ENCODE measurements at regions not wholly inside any gene's neighbourhood (a gene's known extent, or its start where the extent isn't known, plus 50 kb on each side); places are given as distances from the start of the nearest gene placed in this dataset.

DNA sequence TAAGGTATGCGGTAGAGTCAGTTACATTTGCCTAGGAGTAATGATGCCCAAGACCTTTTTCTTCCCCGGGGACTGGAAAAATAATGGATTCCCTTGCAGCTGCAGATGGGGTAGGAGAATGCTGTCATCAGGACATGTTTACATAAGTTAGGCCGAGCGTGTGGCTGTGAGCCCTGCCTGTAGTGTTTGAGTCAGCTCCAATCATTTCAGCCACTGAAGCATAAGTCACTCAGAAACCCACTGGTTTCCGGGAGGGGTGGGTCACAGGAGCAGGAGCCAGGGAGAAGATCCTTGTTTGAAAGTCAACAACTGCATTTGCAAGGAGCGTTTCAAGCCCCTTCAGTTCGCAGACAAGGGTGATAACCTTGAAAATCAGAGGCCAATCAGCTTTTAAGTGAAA is 562.3 kb downstream of the MCTP2 start:
- no peaks in the 10 kb centered on the region for H3K4me1 ChIP-seq (replicated peaks)
- WGBS: 76% methylated on average over 7 of the region's 7 CpGs
- no peak overlapping the region for H3K4me3 ChIP-seq
- TF ChIP-seq POLR2A (IDR thresholded peaks at IDR 0.05): no peak
- no peak for TF ChIP-seq POLR2AphosphoS5 (IDR thresholded peaks at IDR 0.05)
- TF ChIP-seq CTCF (IDR thresholded peaks at IDR 0.05): no peak
- no peaks in the 10 kb centered on the region for H3K27me3 ChIP-seq (replicated peaks; ENCODE audit: insufficient read depth)
- H3K9me3 ChIP-seq: no peaks in the 10 kb centered on the region
- DNase-seq (ENCODE audit: low spot score): no peak
- no peaks in the 10 kb centered on the region for H3K36me3 ChIP-seq
- no peak overlapping the region for H3K27ac ChIP-seq
- intact Hi-C loops (cut with DNase I): no loop called here

DNA sequence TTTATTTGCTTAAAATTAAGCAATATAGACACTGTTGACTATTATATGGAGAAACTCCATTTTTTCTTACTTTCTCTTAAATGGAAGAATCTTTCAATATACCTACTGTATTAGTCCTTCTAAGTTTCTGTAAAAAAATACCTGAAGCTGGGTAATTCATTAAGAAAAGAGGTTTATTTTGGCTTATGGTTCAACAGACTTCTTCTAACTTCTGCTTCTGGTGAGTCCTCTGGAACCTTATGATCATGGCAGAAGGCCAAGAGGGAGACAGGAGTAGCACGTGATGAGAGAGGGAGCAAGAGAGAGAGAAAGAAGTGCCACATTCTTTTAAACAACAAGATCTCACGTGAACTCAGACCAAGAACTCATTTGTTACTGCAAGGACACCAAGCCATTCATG is 573.3 kb downstream of the MCTP2 start:
- DNase-seq (ENCODE audit: low spot score): no peak
- Histone ChIP-seq H3K4me1 (replicated peaks) (no peaks in the 10 kb centered on the region), H3K9me3 (no peaks in the 10 kb centered on the region)

GRCh38 chr15:94815110-94815731 is 583.9 kb downstream of the MCTP2 start:
- Histone ChIP-seq H3K27ac (no peak overlapping the region), H3K36me3 (no peaks in the 10 kb centered on the region), H3K27me3 (replicated peaks; ENCODE audit: insufficient read depth) (no peaks in the 10 kb centered on the region), H3K4me3 (no peak overlapping the region), H3K9me3 (no peaks in the 10 kb centered on the region), H3K4me1 (replicated peaks) (no peaks in the 10 kb centered on the region)
- no peak for DNase-seq (ENCODE audit: low spot score)
- intact Hi-C loops (cut with DNase I): no loop called here
- TF ChIP-seq POLR2AphosphoS5 (IDR thresholded peaks at IDR 0.05): no peak
- no peak for TF ChIP-seq CTCF (IDR thresholded peaks at IDR 0.05)
- TF ChIP-seq POLR2A (IDR thresholded peaks at IDR 0.05): no peak
- WGBS: 69% methylated on average over 4 of the region's 4 CpGs

More for the DNA sequence above, 573.3 kb downstream of the MCTP2 start:
- TF ChIP-seq POLR2A (IDR thresholded peaks at IDR 0.05) (no peak), POLR2AphosphoS5 (IDR thresholded peaks at IDR 0.05) (no peak), CTCF (IDR thresholded peaks at IDR 0.05) (no peak)
- H3K27me3 ChIP-seq (replicated peaks; ENCODE audit: insufficient read depth): no peaks in the 10 kb centered on the region
- H3K36me3 ChIP-seq: no peaks in the 10 kb centered on the region
- H3K4me3 ChIP-seq: no peak overlapping the region
- intact Hi-C loops (cut with DNase I): no loop called here
- no peak overlapping the region for H3K27ac ChIP-seq
- 50% methylated on average over 2 of the region's 2 CpGs for WGBS

DNA sequence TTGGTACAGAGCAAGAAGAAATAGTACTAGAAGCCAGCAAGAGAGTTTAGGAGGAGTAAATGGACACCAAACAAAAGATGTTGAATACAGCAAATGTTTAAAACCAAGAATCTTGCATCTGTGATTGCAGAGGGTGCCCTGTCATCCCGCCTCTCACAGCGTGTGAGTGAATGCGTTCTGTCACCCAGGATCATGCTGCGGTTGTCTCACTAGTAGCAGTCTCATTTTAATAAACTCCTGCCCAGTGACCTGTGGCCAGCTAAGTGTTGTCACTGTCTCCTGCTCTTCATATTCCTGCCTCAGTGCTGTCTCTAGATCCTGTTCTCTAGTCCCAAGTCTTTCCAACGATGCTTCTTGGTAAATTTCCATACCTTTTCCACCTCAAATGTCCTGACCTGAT is 584.6 kb downstream of the MCTP2 start:
- DNase-seq (ENCODE audit: low spot score): no peak
- TF ChIP-seq CTCF (IDR thresholded peaks at IDR 0.05): no peak
- TF ChIP-seq POLR2A (IDR thresholded peaks at IDR 0.05): no peak
- TF ChIP-seq POLR2AphosphoS5 (IDR thresholded peaks at IDR 0.05): no peak
- no peaks in the 10 kb centered on the region for H3K9me3 ChIP-seq
- no peak overlapping the region for H3K27ac ChIP-seq
- H3K4me3 ChIP-seq: no peak overlapping the region
- H3K36me3 ChIP-seq: no peaks in the 10 kb centered on the region
- intact Hi-C loops (cut with DNase I): no loop called here
- H3K27me3 ChIP-seq (replicated peaks; ENCODE audit: insufficient read depth): no peaks in the 10 kb centered on the region
- no peaks in the 10 kb centered on the region for H3K4me1 ChIP-seq (replicated peaks)
- 84% methylated on average over 5 of the region's 5 CpGs for WGBS
